IMR-90 (cell line): ENCODE measurements at regions not wholly inside any gene's neighbourhood (a gene's known extent, or its start where the extent isn't known, plus 50 kb on each side); places are given as distances from the start of the nearest gene placed in this dataset.

Experiments used
- ATAC-seq: fragments of 200-7000 bp; cut with Tn5 transposase; 2 replicates; pipeline ENCODE4 v1.9.1; 2020; ENCODE audit warnings: low read depth, mild to moderate bottlenecking, moderate library complexity
- BruUV-seq: library from RNA; stranded (reverse); fragments of 400-500 nt; replicated peaks from 2 replicates; lab custom pipeline; 2021; lab: Mats Ljungman, UMichigan
- CTCF ChIA-PET: fragments of 300-600 bp; formaldehyde crosslinking; extraction: SDS; loops from one replicate; lab custom pipeline; 2021; ENCODE audit warnings: antibody characterized with exemption; lab: Yijun Ruan, JAX
- POLR2A ChIA-PET: fragments of 300-600 bp; sonication (Branson Sonifier 250); formaldehyde crosslinking; loops from one replicate; lab custom pipeline; 2022; ENCODE audit warnings: antibody characterized with exemption; ENCODE audit not compliant: unreplicated experiment; lab: Charles Lee
- DNase-seq: peaks from one replicate; pipeline ENCODE4 v3.0.0; 2013
- H2AFZ ChIP-seq: replicated peaks from 2 replicates; pipeline ENCODE3; 2013; ENCODE audit warnings: low read length, mild to moderate bottlenecking; ENCODE audit not compliant: poor library complexity
- H2AK5ac ChIP-seq: 2 replicates; pipeline ENCODE4 v1.6.1; 2013; ENCODE audit warnings: low read depth, low read length, inconsistent platforms
- H2AK9ac ChIP-seq: replicated peaks from 2 replicates; pipeline ENCODE3; 2013; ENCODE audit warnings: mild to moderate bottlenecking, low read depth, low read length, moderate library complexity; ENCODE audit not compliant: poor library complexity
- H2BK120ac ChIP-seq: 2 replicates; pipeline ENCODE4 v1.6.1; 2013; ENCODE audit warnings: low read depth, low read length, inconsistent platforms
- H2BK15ac ChIP-seq: 3 replicates; pipeline ENCODE4 v1.6.1; 2013; ENCODE audit warnings: low read depth, low read length, inconsistent platforms
- H2BK20ac ChIP-seq: 2 replicates; pipeline ENCODE4 v1.6.1; 2013; ENCODE audit warnings: low read depth, mild to moderate bottlenecking, inconsistent platforms, low read length, moderate library complexity
- H2BK5ac ChIP-seq: 2 replicates; pipeline ENCODE4 v1.6.1; 2013; ENCODE audit warnings: mild to moderate bottlenecking, low read depth, low read length, inconsistent platforms; ENCODE audit not compliant: poor library complexity, severe bottlenecking
- H3K14ac ChIP-seq: replicated peaks from 2 replicates; pipeline ENCODE4 v1.6.1; 2013; ENCODE audit warnings: low read depth, low read length, inconsistent platforms
- H3K18ac ChIP-seq: 2 replicates; pipeline ENCODE4 v1.6.1; 2013; ENCODE audit warnings: low read depth, low read length, control low read depth
- H3K23ac ChIP-seq: 2 replicates; pipeline ENCODE4 v1.6.1; 2013; ENCODE audit warnings: low read depth, low read length, inconsistent platforms
- H3K27ac ChIP-seq: 2 replicates; pipeline ENCODE4 v1.5.1; 2013; ENCODE audit warnings: mild to moderate bottlenecking, control low read depth, low read length; ENCODE audit not compliant: insufficient read depth
- H3K27me3 ChIP-seq: 2 replicates; pipeline ENCODE4 v1.6.1; 2013; ENCODE audit warnings: low read length; ENCODE audit not compliant: control insufficient read depth, insufficient read depth
- H3K36me3 ChIP-seq: 2 replicates; pipeline ENCODE4 v1.6.1; 2013; ENCODE audit warnings: low read length, mixed read lengths; ENCODE audit not compliant: control insufficient read depth, insufficient read depth
- H3K4ac ChIP-seq: 2 replicates; pipeline ENCODE4 v1.6.1; 2013; ENCODE audit warnings: low read depth, low read length, inconsistent platforms
- H3K4me1 ChIP-seq: 2 replicates; pipeline ENCODE4 v1.6.1; 2013; ENCODE audit warnings: low read length, mixed read lengths; ENCODE audit not compliant: control insufficient read depth, insufficient read depth
- H3K4me2 ChIP-seq: 2 replicates; pipeline ENCODE4 v1.6.1; 2013; ENCODE audit warnings: low read depth, mild to moderate bottlenecking, control low read depth, low read length, moderate library complexity
- H3K4me3 ChIP-seq: 2 replicates; pipeline ENCODE4 v1.5.1; 2013; ENCODE audit warnings: low read depth, mild to moderate bottlenecking, control low read depth, low read length, moderate library complexity; ENCODE audit not compliant: insufficient read depth
- H3K56ac ChIP-seq: 2 replicates; pipeline ENCODE4 v1.6.1; 2013; ENCODE audit warnings: low read length, inconsistent platforms; ENCODE audit not compliant: insufficient read depth; ENCODE audit errors: extremely low read depth
- H3K79me1 ChIP-seq, 2 experiments: 2 replicates each; pipeline ENCODE4 v1.6.1; 2013; ENCODE audit warnings: low read length in 2 of 2, inconsistent platforms in 1 of 2, low read depth in 1 of 2
- H3K9ac ChIP-seq: 2 replicates; pipeline ENCODE4 v1.6.1; 2013; ENCODE audit warnings: low read depth, low read length, control low read depth
- H3K9me1 ChIP-seq: 2 replicates; pipeline ENCODE4 v1.6.1; 2013; ENCODE audit warnings: low read length, inconsistent platforms; ENCODE audit not compliant: insufficient read depth
- H3K9me3 ChIP-seq: 2 replicates; pipeline ENCODE4 v1.6.1; 2013; ENCODE audit warnings: low read length; ENCODE audit not compliant: control insufficient read depth, insufficient read depth
- H4K20me1 ChIP-seq: 2 replicates; pipeline ENCODE4 v1.6.1; 2013; ENCODE audit warnings: low read length, inconsistent platforms; ENCODE audit not compliant: insufficient read depth
- H4K5ac ChIP-seq: 2 replicates; pipeline ENCODE4 v1.6.1; 2013; ENCODE audit warnings: mild to moderate bottlenecking, low read depth, low read length, control low read depth
- H4K8ac ChIP-seq, 2 experiments: 2 replicates each; pipeline ENCODE4 v1.6.1; 2013; ENCODE audit warnings: low read depth in 2 of 2, low read length in 2 of 2, control low read depth in 1 of 2, inconsistent platforms in 1 of 2
- H4K91ac ChIP-seq: 2 replicates; pipeline ENCODE4 v1.6.1; 2013; ENCODE audit warnings: low read depth, low read length, inconsistent platforms; ENCODE audit not compliant: insufficient read depth
- BHLHE40 ChIP-seq: fragments of 150-350 bp; IDR thresholded peaks from 2 replicates; pipeline ENCODE4 v1.6.1; 2016; ENCODE audit warnings: mild to moderate bottlenecking, low read depth, low read length
- MXI1 ChIP-seq: IDR thresholded peaks from 2 replicates; pipeline ENCODE4 v1.6.1; 2012; ENCODE audit warnings: low read depth, mild to moderate bottlenecking, low read length, moderate library complexity, borderline replicate concordance
- NFE2L2 ChIP-seq: fragments of 150-350 bp; IDR thresholded peaks from 2 replicates; pipeline ENCODE4 v1.6.1; 2016; ENCODE audit warnings: low read depth, mild to moderate bottlenecking, low read length
- RAD21 ChIP-seq: IDR thresholded peaks from 2 replicates; pipeline ENCODE4 v1.6.1; 2012; ENCODE audit warnings: low read length, improper control_type of control experiment
- RCOR1 ChIP-seq: IDR thresholded peaks from 2 replicates; pipeline ENCODE4 v1.6.1; 2012; ENCODE audit warnings: mild to moderate bottlenecking, low read length, improper control_type of control experiment; ENCODE audit not compliant: insufficient replicate concordance
- RFX5 ChIP-seq: IDR thresholded peaks from 2 replicates; pipeline ENCODE4 v1.8.0; 2012; ENCODE audit warnings: low read depth, mild to moderate bottlenecking, low read length, moderate library complexity
- SMC3 ChIP-seq: fragments of 150-350 bp; IDR thresholded peaks from 2 replicates; pipeline ENCODE4 v1.6.1; 2016; ENCODE audit warnings: low read depth, mild to moderate bottlenecking, antibody characterized with exemption, low read length, moderate library complexity
- WGBS, 2 experiments: methylation state at CpG; one replicate each; pipeline versions ENCODE4 v1.1.5 to v1.1.7; 2013; ENCODE audit warnings: missing lambda C conversion rate in 2 of 2; ENCODE audit not compliant: insufficient read length in 1 of 2; ENCODE audit errors: extremely low coverage in 2 of 2; 5-methylcytosine and 5-hydroxymethylcytosine counted together
- dilution Hi-C: fragments of 300-500 bp; cut with HindIII; formaldehyde crosslinking; loops from one replicate; pipeline ENCODE4 v1.14.3; 2018; ENCODE audit warnings: low sequenced_read_pairs; ENCODE audit not compliant: unreplicated experiment
- in situ Hi-C: fragments of 300-500 bp; cut with MboI; formaldehyde crosslinking; loops from 3 replicates; pipeline ENCODE4 v1.14.3; 2019; ENCODE audit warnings: low sequenced_read_pairs, inconsistent platforms, mixed read lengths
- intact Hi-C: fragments of 100-400 bp; cut with micrococcal nuclease; formaldehyde crosslinking; loops from 2 replicates; pipeline ENCODE4 v1.10.0; 2022
- TF ChIP-seq, protein P1 (sequence below): fragments of 150-350 bp; IDR thresholded peaks from 2 replicates; pipeline ENCODE4 v1.6.1; 2017; ENCODE audit warnings: mild to moderate bottlenecking, antibody characterized with exemption, low read length, low read depth

DNA sequence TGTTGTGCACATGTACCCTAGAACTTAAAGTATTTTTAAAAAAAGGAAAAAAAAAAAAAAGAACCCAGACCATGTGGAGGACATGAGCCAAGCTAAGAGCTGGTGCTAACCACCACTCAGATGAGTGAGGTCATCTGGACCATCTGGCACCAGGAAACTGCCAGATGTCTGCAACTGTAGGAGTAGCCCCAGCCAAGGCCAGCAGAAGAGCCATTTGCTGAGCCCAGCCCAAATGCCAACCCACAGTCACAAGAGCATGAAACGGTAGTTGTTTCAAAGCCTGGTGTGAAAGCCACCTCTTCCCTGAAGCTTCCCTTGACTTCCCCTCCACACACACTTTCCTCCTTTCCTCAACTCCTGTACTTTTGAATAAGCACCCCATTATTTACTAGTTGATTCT lies 69.2 kb upstream of the FCN1 start:
- H3K14ac ChIP-seq = no peak overlapping the region
- H2AK5ac ChIP-seq = no peak overlapping the region
- no peak overlapping the region for H4K8ac ChIP-seq
- BruUV-seq = no TSS peak
- no peak overlapping the region for H2BK120ac ChIP-seq
- H3K4me1 ChIP-seq = no peaks in the 10 kb centered on the region
- H3K36me3 ChIP-seq = no peaks in the 10 kb centered on the region
- intact Hi-C loops = no loop called here
- TF ChIP-seq NFE2L2 (no peak), BHLHE40 (no peak), RAD21 (no peak), RFX5 (no peak), MXI1 (no peak), SMC3 (no peak), RCOR1 (no peak)
- TF ChIP-seq, protein P1, sequence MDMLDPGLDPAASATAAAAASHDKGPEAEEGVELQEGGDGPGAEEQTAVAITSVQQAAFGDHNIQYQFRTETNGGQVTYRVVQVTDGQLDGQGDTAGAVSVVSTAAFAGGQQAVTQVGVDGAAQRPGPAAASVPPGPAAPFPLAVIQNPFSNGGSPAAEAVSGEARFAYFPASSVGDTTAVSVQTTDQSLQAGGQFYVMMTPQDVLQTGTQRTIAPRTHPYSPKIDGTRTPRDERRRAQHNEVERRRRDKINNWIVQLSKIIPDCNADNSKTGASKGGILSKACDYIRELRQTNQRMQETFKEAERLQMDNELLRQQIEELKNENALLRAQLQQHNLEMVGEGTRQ = no peak
- DNase-seq (no peak), ATAC-seq (no peak)
- no CpG with 5 or more reads among the region's 1 CpG for WGBS, 2 experiments
- in situ Hi-C loops = no loop called here
- H3K23ac ChIP-seq = no peak overlapping the region
- H4K5ac ChIP-seq = no peak overlapping the region
- no peak overlapping the region for H3K56ac ChIP-seq
- no peaks in the 10 kb centered on the region for H3K27me3 ChIP-seq
- POLR2A ChIA-PET = no interaction called here
- H3K9me1 ChIP-seq = no peaks in the 10 kb centered on the region
- no peaks in the 10 kb centered on the region for H3K79me1 ChIP-seq
- H2AK9ac ChIP-seq = no peak overlapping the region
- H3K4ac ChIP-seq = no peak overlapping the region
- no peak overlapping the region for H4K91ac ChIP-seq
- H3K18ac ChIP-seq = no peak overlapping the region
- no peak overlapping the region for H3K9ac ChIP-seq
- no peak overlapping the region for H3K4me2 ChIP-seq
- no peak overlapping the region for H2BK15ac ChIP-seq
- CTCF ChIA-PET = interaction anchor here (0.6 kb wide), 1 partner anchor 88 kb away, joined by 4 read pairs; no protein-coding TSS in a partner anchor
- no peak overlapping the region for H2BK20ac ChIP-seq
- no peak overlapping the region for H3K27ac ChIP-seq
- H3K4me3 ChIP-seq = no peak overlapping the region
- H4K20me1 ChIP-seq = no peaks in the 10 kb centered on the region
- H2BK5ac ChIP-seq = no peak overlapping the region
- H2AFZ ChIP-seq = no peak overlapping the region
- dilution Hi-C loops = no loop called here
- H3K9me3 ChIP-seq = peaks cover 16% of the 10 kb centered on the region
